A549 (cell line): ENCODE measurements at regions not wholly inside any gene's neighbourhood (a gene's known extent, or its start where the extent isn't known, plus 50 kb on each side); places are given as distances from the start of the nearest gene placed in this dataset.

Experiments used
- EP300 ChIP-seq, 2 experiments: fragments of >200 bp; sonication (Bioruptor Twin); formaldehyde crosslinking; IDR thresholded peaks; 2 replicates in 1 of 2; 3 replicates in 1 of 2; pipeline ENCODE4 v1.6.1; 2016 to 2017
- JUNB ChIP-seq: fragments of >200 bp; sonication (Bioruptor Twin); formaldehyde crosslinking; IDR thresholded peaks from 2 replicates; pipeline ENCODE4 v1.6.1; 2016
- POLR2A ChIP-seq: IDR thresholded peaks from 2 replicates; pipeline ENCODE4 v1.6.1; 2012; ENCODE audit warnings: mild to moderate bottlenecking, low read length
- TF ChIP-seq, protein P1 (sequence below): fragments of >200 bp; sonication (Bioruptor Twin); formaldehyde crosslinking; IDR thresholded peaks from 3 replicates; pipeline ENCODE4 v1.5.1; 2016
- TF ChIP-seq, protein P2 (sequence below): fragments of 450-650 bp; IDR thresholded peaks from 2 replicates; pipeline ENCODE4 v1.6.1; 2014; ENCODE audit warnings: antibody characterized with exemption
- TF ChIP-seq, protein P3 (sequence below): fragments of 200-600 bp; sonication (generic); IDR thresholded peaks from 2 replicates; pipeline ENCODE4 v1.6.1; 2016; ENCODE audit warnings: antibody characterized with exemption, mild to moderate bottlenecking, moderate library complexity

DNA sequence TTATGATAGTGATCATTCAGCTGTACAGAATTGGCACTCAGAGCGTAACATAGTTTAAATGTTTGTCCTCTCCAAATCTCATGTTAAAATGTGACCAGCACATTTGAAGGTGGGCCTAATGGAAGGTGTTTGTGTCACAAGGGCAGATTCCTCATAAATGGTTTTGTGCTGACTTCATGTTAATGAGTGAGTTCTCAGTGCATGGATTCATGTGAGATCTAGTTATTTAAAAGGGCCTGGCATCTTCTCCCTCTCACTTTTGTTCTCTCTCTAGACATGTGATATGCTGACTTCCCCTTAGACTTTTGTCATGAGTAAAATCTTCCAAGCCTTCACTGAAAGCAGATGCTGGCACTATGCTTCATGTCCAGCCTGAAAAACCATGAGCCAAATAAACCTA lies 452.4 kb upstream of the PTCHD4 start:
- no peak for TF ChIP-seq POLR2A
- TF ChIP-seq, protein P1, sequence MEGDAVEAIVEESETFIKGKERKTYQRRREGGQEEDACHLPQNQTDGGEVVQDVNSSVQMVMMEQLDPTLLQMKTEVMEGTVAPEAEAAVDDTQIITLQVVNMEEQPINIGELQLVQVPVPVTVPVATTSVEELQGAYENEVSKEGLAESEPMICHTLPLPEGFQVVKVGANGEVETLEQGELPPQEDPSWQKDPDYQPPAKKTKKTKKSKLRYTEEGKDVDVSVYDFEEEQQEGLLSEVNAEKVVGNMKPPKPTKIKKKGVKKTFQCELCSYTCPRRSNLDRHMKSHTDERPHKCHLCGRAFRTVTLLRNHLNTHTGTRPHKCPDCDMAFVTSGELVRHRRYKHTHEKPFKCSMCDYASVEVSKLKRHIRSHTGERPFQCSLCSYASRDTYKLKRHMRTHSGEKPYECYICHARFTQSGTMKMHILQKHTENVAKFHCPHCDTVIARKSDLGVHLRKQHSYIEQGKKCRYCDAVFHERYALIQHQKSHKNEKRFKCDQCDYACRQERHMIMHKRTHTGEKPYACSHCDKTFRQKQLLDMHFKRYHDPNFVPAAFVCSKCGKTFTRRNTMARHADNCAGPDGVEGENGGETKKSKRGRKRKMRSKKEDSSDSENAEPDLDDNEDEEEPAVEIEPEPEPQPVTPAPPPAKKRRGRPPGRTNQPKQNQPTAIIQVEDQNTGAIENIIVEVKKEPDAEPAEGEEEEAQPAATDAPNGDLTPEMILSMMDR, result no peak
- no peak for TF ChIP-seq JUNB
- TF ChIP-seq, protein P2, sequence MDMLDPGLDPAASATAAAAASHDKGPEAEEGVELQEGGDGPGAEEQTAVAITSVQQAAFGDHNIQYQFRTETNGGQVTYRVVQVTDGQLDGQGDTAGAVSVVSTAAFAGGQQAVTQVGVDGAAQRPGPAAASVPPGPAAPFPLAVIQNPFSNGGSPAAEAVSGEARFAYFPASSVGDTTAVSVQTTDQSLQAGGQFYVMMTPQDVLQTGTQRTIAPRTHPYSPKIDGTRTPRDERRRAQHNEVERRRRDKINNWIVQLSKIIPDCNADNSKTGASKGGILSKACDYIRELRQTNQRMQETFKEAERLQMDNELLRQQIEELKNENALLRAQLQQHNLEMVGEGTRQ, result no peak
- TF ChIP-seq, protein P3, sequence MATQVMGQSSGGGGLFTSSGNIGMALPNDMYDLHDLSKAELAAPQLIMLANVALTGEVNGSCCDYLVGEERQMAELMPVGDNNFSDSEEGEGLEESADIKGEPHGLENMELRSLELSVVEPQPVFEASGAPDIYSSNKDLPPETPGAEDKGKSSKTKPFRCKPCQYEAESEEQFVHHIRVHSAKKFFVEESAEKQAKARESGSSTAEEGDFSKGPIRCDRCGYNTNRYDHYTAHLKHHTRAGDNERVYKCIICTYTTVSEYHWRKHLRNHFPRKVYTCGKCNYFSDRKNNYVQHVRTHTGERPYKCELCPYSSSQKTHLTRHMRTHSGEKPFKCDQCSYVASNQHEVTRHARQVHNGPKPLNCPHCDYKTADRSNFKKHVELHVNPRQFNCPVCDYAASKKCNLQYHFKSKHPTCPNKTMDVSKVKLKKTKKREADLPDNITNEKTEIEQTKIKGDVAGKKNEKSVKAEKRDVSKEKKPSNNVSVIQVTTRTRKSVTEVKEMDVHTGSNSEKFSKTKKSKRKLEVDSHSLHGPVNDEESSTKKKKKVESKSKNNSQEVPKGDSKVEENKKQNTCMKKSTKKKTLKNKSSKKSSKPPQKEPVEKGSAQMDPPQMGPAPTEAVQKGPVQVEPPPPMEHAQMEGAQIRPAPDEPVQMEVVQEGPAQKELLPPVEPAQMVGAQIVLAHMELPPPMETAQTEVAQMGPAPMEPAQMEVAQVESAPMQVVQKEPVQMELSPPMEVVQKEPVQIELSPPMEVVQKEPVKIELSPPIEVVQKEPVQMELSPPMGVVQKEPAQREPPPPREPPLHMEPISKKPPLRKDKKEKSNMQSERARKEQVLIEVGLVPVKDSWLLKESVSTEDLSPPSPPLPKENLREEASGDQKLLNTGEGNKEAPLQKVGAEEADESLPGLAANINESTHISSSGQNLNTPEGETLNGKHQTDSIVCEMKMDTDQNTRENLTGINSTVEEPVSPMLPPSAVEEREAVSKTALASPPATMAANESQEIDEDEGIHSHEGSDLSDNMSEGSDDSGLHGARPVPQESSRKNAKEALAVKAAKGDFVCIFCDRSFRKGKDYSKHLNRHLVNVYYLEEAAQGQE, result no peak
- no peak for TF ChIP-seq EP300 (IDR thresholded peaks at IDR 0.05)
